Transverse colon (tissue), 4 donors: ENCODE measurements at regions not wholly inside any gene's neighbourhood (a gene's known extent, or its start where the extent isn't known, plus 50 kb on each side); places are given as distances from the start of the nearest gene placed in this dataset.

Experiments
- CTCF ChIP-seq, 5 experiments: fragments of 200-600 bp in 3 of 5; fragments of 450-650 bp in 2 of 5; sonication (generic) in 3 of 5; IDR thresholded peaks; 1 replicate in 2 of 5; 2 replicates in 3 of 5; pipeline ENCODE4 v1.5.1; 2016 to 2017; ENCODE audit warnings: antibody characterized with exemption in 5 of 5, inconsistent platforms in 3 of 5, mild to moderate bottlenecking in 2 of 5, moderate library complexity in 1 of 5
- POLR2AphosphoS5 ChIP-seq, 3 donors: sonication (generic); formaldehyde crosslinking; IDR thresholded peaks; one replicate each; pipeline ENCODE4 v1.6.1; 2016; ENCODE audit warnings: antibody characterized with exemption in 3 of 3

- TF ChIP-seq CTCF (IDR thresholded peaks at IDR 0.05), result no peak
- TF ChIP-seq POLR2AphosphoS5 (IDR thresholded peaks at IDR 0.05), result no peak
Observed at GRCh38 chr5:38723426-38723825, 122.4 kb upstream of the OSMR start.
